Panc1 (cell line): ENCODE measurements at regions not wholly inside any gene's neighbourhood (a gene's known extent, or its start where the extent isn't known, plus 50 kb on each side); places are given as distances from the start of the nearest gene placed in this dataset.

Experiments
- ATAC-seq: fragments of 200-7000 bp; cut with Tn5 transposase; 2 replicates; pipeline ENCODE4 v1.9.1; 2020; ENCODE audit warnings: mild to moderate bottlenecking, moderate library complexity
- BruUV-seq: library from RNA; stranded (reverse); fragments of 400-500 nt; replicated peaks from 2 replicates; lab custom pipeline; 2021; lab: Mats Ljungman, UMichigan
- CTCF ChIA-PET: fragments of 300-600 bp; sonication (Branson Sonifier 250); formaldehyde crosslinking; loops from one replicate; lab custom pipeline; 2022; ENCODE audit warnings: antibody characterized with exemption; lab: Charles Lee
- POLR2A ChIA-PET: fragments of 300-600 bp; sonication (Branson Sonifier 250); formaldehyde crosslinking; loops from one replicate; lab custom pipeline; 2022; ENCODE audit warnings: antibody characterized with exemption; lab: Charles Lee
- DNase-seq: peaks from one replicate; pipeline ENCODE4 v3.0.0-alpha.2; 2010; ENCODE audit warnings: low read depth, low spot score
- H3K27ac ChIP-seq: 2 replicates; pipeline ENCODE4 v1.5.1; 2011; ENCODE audit warnings: mild to moderate bottlenecking, low read length, inconsistent platforms
- H3K27me3 ChIP-seq: fragments of 200-500 bp; sonication (Bioruptor generic); 2 replicates; pipeline ENCODE4 v1.6.0; 2014; ENCODE audit warnings: low read length, inconsistent platforms; ENCODE audit not compliant: control insufficient read depth, insufficient read depth
- H3K36me3 ChIP-seq: fragments of 200-500 bp; sonication (Bioruptor generic); 2 replicates; pipeline ENCODE4 v1.5.1; 2014; ENCODE audit warnings: inconsistent platforms, mild to moderate bottlenecking, low read length, moderate library complexity; ENCODE audit not compliant: control insufficient read depth, insufficient read depth
- H3K4me1 ChIP-seq: 2 replicates; pipeline ENCODE4 v1.5.1; 2011; ENCODE audit warnings: inconsistent platforms, mild to moderate bottlenecking, low read length, moderate library complexity; ENCODE audit not compliant: control insufficient read depth, insufficient read depth
- H3K4me3 ChIP-seq, 2 experiments: 2 replicates each; pipeline ENCODE4 v1.5.1; 2011 to 2012; ENCODE audit warnings: low read depth in 2 of 2, low read length in 2 of 2, mild to moderate bottlenecking in 2 of 2, inconsistent platforms in 1 of 2, moderate library complexity in 1 of 2
- H3K9me3 ChIP-seq: fragments of 200-500 bp; sonication (Bioruptor generic); 2 replicates; pipeline ENCODE4 v1.5.1; 2014; ENCODE audit warnings: low read depth, mild to moderate bottlenecking, inconsistent platforms, low read length, moderate library complexity; ENCODE audit not compliant: control insufficient read depth, insufficient read depth
- CTCF ChIP-seq: fragments of 450-650 bp; IDR thresholded peaks from 2 replicates; pipeline ENCODE4 v1.5.1; 2017; ENCODE audit warnings: mild to moderate bottlenecking
- POLR2AphosphoS5 ChIP-seq: IDR thresholded peaks from 2 replicates; pipeline ENCODE4 v1.6.1; 2012; ENCODE audit warnings: mild to moderate bottlenecking, low read depth, low read length, moderate library complexity
- SIN3A ChIP-seq: IDR thresholded peaks from 2 replicates; pipeline ENCODE4 v1.6.1; 2012; ENCODE audit warnings: low read depth, mild to moderate bottlenecking, low read length, moderate library complexity, borderline replicate concordance; ENCODE audit not compliant: insufficient read depth
- TCF7L2 ChIP-seq: IDR thresholded peaks from 2 replicates; pipeline ENCODE4 v1.6.1; 2011; ENCODE audit warnings: mild to moderate bottlenecking, low read depth, low read length, inconsistent platforms
- in situ Hi-C: cut with HindIII; loops from 2 replicates; pipeline ENCODE4 v1.10.0; 2016; ENCODE audit warnings: low sequenced_read_pairs, low pct_unique_long_range_greater_than_20kb
- intact Hi-C: fragments of 100-400 bp; cut with micrococcal nuclease; formaldehyde crosslinking; loops from one replicate; pipeline ENCODE4 v1.10.0; 2022; ENCODE audit not compliant: unreplicated experiment
- TF ChIP-seq, protein P1 (sequence below), 2 experiments: IDR thresholded peaks; 2 replicates each; pipeline ENCODE4 v1.6.1; 2011 to 2012; ENCODE audit warnings: low read depth in 2 of 2, control low read depth in 1 of 2, low read length in 1 of 2, mild to moderate bottlenecking in 1 of 2, moderate library complexity in 1 of 2; ENCODE audit not compliant: insufficient read depth in 1 of 2

DNA sequence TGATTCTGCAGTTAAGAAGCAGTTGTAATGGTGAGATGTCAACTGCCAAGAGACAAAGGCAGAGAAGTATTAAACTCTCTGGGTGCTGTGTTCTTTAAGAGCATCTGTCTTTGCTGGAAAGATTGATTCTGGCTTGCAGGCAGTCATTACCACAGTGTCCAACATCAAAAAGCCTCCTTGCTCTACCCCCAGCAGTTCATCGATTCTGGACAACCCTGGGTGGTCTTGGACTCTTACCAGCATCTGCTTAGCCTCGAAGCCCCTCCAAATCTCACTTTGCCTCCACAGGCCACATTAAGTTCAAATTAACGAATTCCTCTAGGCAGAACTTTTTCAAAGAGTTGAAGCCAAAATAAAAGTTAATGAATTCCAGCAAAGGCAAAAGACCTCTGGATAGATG is 1061.4 kb downstream of the TSN start:
- no peaks in the 10 kb centered on the region for H3K4me1 ChIP-seq
- TF ChIP-seq TCF7L2 (no peak), SIN3A (no peak), CTCF (no peak), POLR2AphosphoS5 (no peak)
- TF ChIP-seq, protein P1, sequence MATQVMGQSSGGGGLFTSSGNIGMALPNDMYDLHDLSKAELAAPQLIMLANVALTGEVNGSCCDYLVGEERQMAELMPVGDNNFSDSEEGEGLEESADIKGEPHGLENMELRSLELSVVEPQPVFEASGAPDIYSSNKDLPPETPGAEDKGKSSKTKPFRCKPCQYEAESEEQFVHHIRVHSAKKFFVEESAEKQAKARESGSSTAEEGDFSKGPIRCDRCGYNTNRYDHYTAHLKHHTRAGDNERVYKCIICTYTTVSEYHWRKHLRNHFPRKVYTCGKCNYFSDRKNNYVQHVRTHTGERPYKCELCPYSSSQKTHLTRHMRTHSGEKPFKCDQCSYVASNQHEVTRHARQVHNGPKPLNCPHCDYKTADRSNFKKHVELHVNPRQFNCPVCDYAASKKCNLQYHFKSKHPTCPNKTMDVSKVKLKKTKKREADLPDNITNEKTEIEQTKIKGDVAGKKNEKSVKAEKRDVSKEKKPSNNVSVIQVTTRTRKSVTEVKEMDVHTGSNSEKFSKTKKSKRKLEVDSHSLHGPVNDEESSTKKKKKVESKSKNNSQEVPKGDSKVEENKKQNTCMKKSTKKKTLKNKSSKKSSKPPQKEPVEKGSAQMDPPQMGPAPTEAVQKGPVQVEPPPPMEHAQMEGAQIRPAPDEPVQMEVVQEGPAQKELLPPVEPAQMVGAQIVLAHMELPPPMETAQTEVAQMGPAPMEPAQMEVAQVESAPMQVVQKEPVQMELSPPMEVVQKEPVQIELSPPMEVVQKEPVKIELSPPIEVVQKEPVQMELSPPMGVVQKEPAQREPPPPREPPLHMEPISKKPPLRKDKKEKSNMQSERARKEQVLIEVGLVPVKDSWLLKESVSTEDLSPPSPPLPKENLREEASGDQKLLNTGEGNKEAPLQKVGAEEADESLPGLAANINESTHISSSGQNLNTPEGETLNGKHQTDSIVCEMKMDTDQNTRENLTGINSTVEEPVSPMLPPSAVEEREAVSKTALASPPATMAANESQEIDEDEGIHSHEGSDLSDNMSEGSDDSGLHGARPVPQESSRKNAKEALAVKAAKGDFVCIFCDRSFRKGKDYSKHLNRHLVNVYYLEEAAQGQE (IDR thresholded peaks at IDR 0.05; ENCODE audit: insufficient read depth in 1 of 2, low read depth in 2 of 2, low read length in 1 of 2): no peak
- H3K27me3 ChIP-seq: no peaks in the 10 kb centered on the region
- POLR2A ChIA-PET: no interaction called here
- no peak for DNase-seq
- H3K27ac ChIP-seq: no peak overlapping the region
- ATAC-seq: no peak
- in situ Hi-C loops: no loop called here
- H3K36me3 ChIP-seq: no peaks in the 10 kb centered on the region
- no TSS peak for BruUV-seq
- CTCF ChIA-PET: no interaction called here
- intact Hi-C loops: no loop called here
- H3K9me3 ChIP-seq: no peaks in the 10 kb centered on the region
- no peak overlapping the region for H3K4me3 ChIP-seq

- ChIA-PET POLR2A (no interaction called here), CTCF (no interaction called here)
- ATAC-seq (no peak), DNase-seq (no peak)
- no peaks in the 10 kb centered on the region for H3K9me3 ChIP-seq
- BruUV-seq: no TSS peak
- 0 out of 4 replicates have a peak overlapping the region, but pooled peaks of 1 of the 2 experiments have one; percentile 12 for H3K4me3 ChIP-seq
- in situ Hi-C loops (no loop called here), intact Hi-C loops (no loop called here)
- H3K27me3 ChIP-seq: no peaks in the 10 kb centered on the region
- no peaks in the 10 kb centered on the region for H3K36me3 ChIP-seq
- no peak overlapping the region for H3K27ac ChIP-seq
- TF ChIP-seq, protein P1 (IDR thresholded peaks at IDR 0.05; ENCODE audit: insufficient read depth in 1 of 2, low read depth in 2 of 2, low read length in 1 of 2): no peak
- no peak for TF ChIP-seq POLR2AphosphoS5
- no peaks in the 10 kb centered on the region for H3K4me1 ChIP-seq
Measured at GRCh38 chr2:122822319-122822718, 1066.9 kb downstream of the TSN start.
